SK-N-SH (cell line): ENCODE measurements at regions not wholly inside any gene's neighbourhood (a gene's known extent, or its start where the extent isn't known, plus 50 kb on each side); places are given as distances from the start of the nearest gene placed in this dataset.

Experiments used
- CHD2 ChIP-seq: fragments of 150-350 bp; IDR thresholded peaks from 2 replicates; pipeline ENCODE4 v1.6.1; 2018; ENCODE audit warnings: low read length; ENCODE audit not compliant: partially characterized antibody
- CTCF ChIP-seq: fragments of 200-600 bp; sonication (generic); IDR thresholded peaks from 2 replicates; pipeline ENCODE4 v1.6.1; 2017; ENCODE audit warnings: antibody characterized with exemption, mild to moderate bottlenecking, moderate library complexity
- ELF1 ChIP-seq: IDR thresholded peaks from 2 replicates; pipeline ENCODE4 v1.4.0; 2012
- FOSL2 ChIP-seq: IDR thresholded peaks from 2 replicates; pipeline ENCODE4 v1.4.0; 2012; ENCODE audit warnings: low read depth, mild to moderate bottlenecking, moderate library complexity, borderline replicate concordance
- FOXJ3 ChIP-seq: sonication (generic); formaldehyde crosslinking; IDR thresholded peaks from 2 replicates; pipeline ENCODE4 v1.5.1; 2020; ENCODE audit warnings: mild to moderate bottlenecking, missing genetic modification reagents
- JUND ChIP-seq: IDR thresholded peaks from 2 replicates; pipeline ENCODE4 v1.4.0; 2012
- NRF1 ChIP-seq: IDR thresholded peaks from 2 replicates; pipeline ENCODE4 v1.6.1; 2012; ENCODE audit warnings: low read depth, mild to moderate bottlenecking, low read length
- PBX3 ChIP-seq: IDR thresholded peaks from 2 replicates; pipeline ENCODE4; 2012
- RAD21 ChIP-seq: IDR thresholded peaks from 2 replicates; pipeline ENCODE4 v1.6.1; 2012; ENCODE audit warnings: mild to moderate bottlenecking, low read length
- RCOR1 ChIP-seq: fragments of 150-350 bp; IDR thresholded peaks from 2 replicates; pipeline ENCODE4 v1.6.1; 2017; ENCODE audit warnings: antibody characterized with exemption, low read length
- REST ChIP-seq: IDR thresholded peaks from 2 replicates; pipeline ENCODE4 v1.6.1; 2012; ENCODE audit warnings: mild to moderate bottlenecking, low read depth, low read length, moderate library complexity
- SIN3A ChIP-seq: IDR thresholded peaks from 2 replicates; pipeline ENCODE4 v1.6.1; 2012; ENCODE audit warnings: low read depth, mild to moderate bottlenecking, low read length, moderate library complexity, borderline replicate concordance
- USF1 ChIP-seq: IDR thresholded peaks from 2 replicates; pipeline ENCODE4 v1.4.0; 2012; ENCODE audit warnings: low read depth, borderline replicate concordance

GRCh38 chr17:13400491-13400890 lies 201.2 kb downstream of the HS3ST3A1 start:
- TF ChIP-seq RCOR1 (no peak), NRF1 (no peak), CHD2 (no peak), REST (no peak), CTCF (no peak), ELF1 (no peak), RAD21 (no peak), JUND (no peak), PBX3 (no peak), SIN3A (no peak), FOSL2 (no peak), FOXJ3 (CRISPR knock-in tag) (no peak), USF1 (no peak)
